ENCODE measurements at regions not wholly inside any gene's neighbourhood (a gene's known extent, or its start where the extent isn't known, plus 50 kb on each side); places are given as distances from the start of the nearest gene placed in this dataset.
"Not testable (repeated sequence)": the region's sequence is repeated elsewhere in the genome, so short reads cannot be mapped to it uniquely, and the experiment has no call there.

GRCh38 chr11:34812905-34813576, 103.1 kb downstream of the APIP start:
- no peak overlapping the region for H3K27ac Mint-ChIP-seq
- peaks cover 9% of the 10 kb centered on the region for H3K27me3 Mint-ChIP-seq (ENCODE audit: low read depth)
- ATAC-seq (no peak), DNase-seq (no peak)
- POLR2A ChIA-PET: no interaction called here
- no peaks in the 10 kb centered on the region for H3K36me3 Mint-ChIP-seq (ENCODE audit: low read depth)
- H3K4me3 Mint-ChIP-seq: no peak overlapping the region
- CTCF ChIA-PET: no interaction called here
- H3K9me3 Mint-ChIP-seq (ENCODE audit: insufficient read depth): peaks cover 9% of the 10 kb centered on the region
- H3K4me1 Mint-ChIP-seq (ENCODE audit: low read depth): peaks cover 2% of the 10 kb centered on the region

GRCh38 chr11:34811858-34812257, 104.3 kb downstream of the APIP start:
- peaks cover 2% of the 10 kb centered on the region for H3K4me1 Mint-ChIP-seq (ENCODE audit: low read depth)
- H3K9me3 Mint-ChIP-seq (ENCODE audit: insufficient read depth): peaks cover 9% of the 10 kb centered on the region
- H3K4me3 Mint-ChIP-seq: no peak overlapping the region
- peaks cover 10% of the 10 kb centered on the region for H3K27me3 Mint-ChIP-seq (ENCODE audit: low read depth)
- DNase-seq (no peak), ATAC-seq (no peak)
- POLR2A ChIA-PET: no interaction called here
- H3K27ac Mint-ChIP-seq: no peak overlapping the region
- H3K36me3 Mint-ChIP-seq (ENCODE audit: low read depth): no peaks in the 10 kb centered on the region
- CTCF ChIA-PET: no interaction called here

- CTCF ChIA-PET: no interaction called here
- Mint-ChIP-seq H3K4me3 (no peak overlapping the region), H3K4me1 (ENCODE audit: low read depth) (peaks cover 2% of the 10 kb centered on the region), H3K27ac (no peak overlapping the region), H3K27me3 (ENCODE audit: low read depth) (peaks cover 10% of the 10 kb centered on the region), H3K36me3 (ENCODE audit: low read depth) (no peaks in the 10 kb centered on the region), H3K9me3 (ENCODE audit: insufficient read depth) (peaks cover 9% of the 10 kb centered on the region)
- ATAC-seq (no peak), DNase-seq (no peak)
- POLR2A ChIA-PET: no interaction called here
Measured at GRCh38 chr11:34810107-34810562, 106.0 kb downstream of the APIP start.

GRCh38 chr11:34809191-34810106, 106.7 kb downstream of the APIP start:
- H3K4me1 Mint-ChIP-seq (ENCODE audit: low read depth): peaks cover 2% of the 10 kb centered on the region
- POLR2A ChIA-PET: no interaction called here
- peaks cover 11% of the 10 kb centered on the region for H3K27me3 Mint-ChIP-seq (ENCODE audit: low read depth)
- no peak overlapping the region for H3K27ac Mint-ChIP-seq
- CTCF ChIA-PET: interaction anchor here (1.1 kb wide), 1 partner anchor 11 kb away, joined by 3 read pairs; no protein-coding TSS in a partner anchor
- ATAC-seq (no peak), DNase-seq (no peak)
- no peaks in the 10 kb centered on the region for H3K36me3 Mint-ChIP-seq (ENCODE audit: low read depth)
- H3K4me3 Mint-ChIP-seq: no peak overlapping the region
- H3K9me3 Mint-ChIP-seq (ENCODE audit: insufficient read depth): peaks cover 9% of the 10 kb centered on the region

- H3K27me3 Mint-ChIP-seq (ENCODE audit: low read depth): peaks cover 25% of the 10 kb centered on the region
- POLR2A ChIA-PET: no interaction called here
- no peak for ATAC-seq
Measured at GRCh38 chr11:34806875-34807274, 109.3 kb downstream of the APIP start.

GRCh38 chr11:34805937-34806336, 110.2 kb downstream of the APIP start:
- no peak for DNase-seq
- Mint-ChIP-seq H3K27ac (no peak overlapping the region), H3K4me1 (ENCODE audit: low read depth) (peaks cover 2% of the 10 kb centered on the region), H3K4me3 (no peak overlapping the region), H3K9me3 (ENCODE audit: insufficient read depth) (no peaks in the 10 kb centered on the region), H3K27me3 (ENCODE audit: low read depth) (peaks cover 27% of the 10 kb centered on the region), H3K36me3 (ENCODE audit: low read depth) (no peaks in the 10 kb centered on the region)
- no peak for ATAC-seq
- CTCF ChIA-PET: interaction anchor here (1.0 kb wide), 1 partner anchor 34 kb away, joined by 3 read pairs; no protein-coding TSS in a partner anchor
- POLR2A ChIA-PET: no interaction called here

More at GRCh38 chr11:34806875-34807274, 109.3 kb downstream of the APIP start:
- H3K27ac Mint-ChIP-seq: no peak overlapping the region
- CTCF ChIA-PET: interaction anchor here (1.0 kb wide), 1 partner anchor 33 kb away, joined by 3 read pairs; no protein-coding TSS in a partner anchor
- no peaks in the 10 kb centered on the region for H3K36me3 Mint-ChIP-seq (ENCODE audit: low read depth)
- H3K4me3 Mint-ChIP-seq: no peak overlapping the region
- peaks cover 2% of the 10 kb centered on the region for H3K4me1 Mint-ChIP-seq (ENCODE audit: low read depth)
- no peak for DNase-seq
- H3K9me3 Mint-ChIP-seq (ENCODE audit: insufficient read depth): no peaks in the 10 kb centered on the region

GRCh38 chr11:34799848-34800247, 116.3 kb downstream of the APIP start:
- H3K27ac Mint-ChIP-seq: no peak overlapping the region
- ChIA-PET CTCF (no interaction called here), POLR2A (no interaction called here)
- H3K9me3 Mint-ChIP-seq (ENCODE audit: insufficient read depth): no peaks in the 10 kb centered on the region
- DNase-seq (no peak), ATAC-seq (no peak)
- no peaks in the 10 kb centered on the region for H3K36me3 Mint-ChIP-seq (ENCODE audit: low read depth)
- H3K4me1 Mint-ChIP-seq (ENCODE audit: low read depth): no peaks in the 10 kb centered on the region
- peaks cover 24% of the 10 kb centered on the region for H3K27me3 Mint-ChIP-seq (ENCODE audit: low read depth)
- H3K4me3 Mint-ChIP-seq: no peak overlapping the region

- H3K27ac Mint-ChIP-seq: no peak overlapping the region
- H3K9me3 Mint-ChIP-seq (ENCODE audit: insufficient read depth): no peaks in the 10 kb centered on the region
- CTCF ChIA-PET: interaction anchor here (1.2 kb wide), 1 partner anchor 10 kb away, joined by 3 read pairs; no protein-coding TSS in a partner anchor
- H3K4me3 Mint-ChIP-seq: no peak overlapping the region
- no peaks in the 10 kb centered on the region for H3K36me3 Mint-ChIP-seq (ENCODE audit: low read depth)
- DNase-seq (no peak), ATAC-seq (no peak)
- H3K27me3 Mint-ChIP-seq (ENCODE audit: low read depth): peaks cover 18% of the 10 kb centered on the region
- H3K4me1 Mint-ChIP-seq (ENCODE audit: low read depth): no peaks in the 10 kb centered on the region
- POLR2A ChIA-PET: no interaction called here
Measured at GRCh38 chr11:34798985-34799384, 117.2 kb downstream of the APIP start.

- DNase-seq; H3K36me3 Mint-ChIP-seq (ENCODE audit: low read depth); CTCF ChIA-PET; H3K27ac Mint-ChIP-seq; H3K4me3 Mint-ChIP-seq; H3K4me1 Mint-ChIP-seq (ENCODE audit: low read depth); H3K9me3 Mint-ChIP-seq (ENCODE audit: insufficient read depth); POLR2A ChIA-PET; H3K27me3 Mint-ChIP-seq (ENCODE audit: low read depth); ATAC-seq: not testable (repeated sequence)
Measured at GRCh38 chr11:34797497-34797896, 118.7 kb downstream of the APIP start.

GRCh38 chr11:34795641-34796040, 120.5 kb downstream of the APIP start:
- peaks cover 5% of the 10 kb centered on the region for H3K27me3 Mint-ChIP-seq (ENCODE audit: low read depth)
- DNase-seq (no peak), ATAC-seq (no peak)
- peaks cover 2% of the 10 kb centered on the region for H3K4me1 Mint-ChIP-seq (ENCODE audit: low read depth)
- no peak overlapping the region for H3K4me3 Mint-ChIP-seq
- H3K36me3 Mint-ChIP-seq (ENCODE audit: low read depth): no peaks in the 10 kb centered on the region
- CTCF ChIA-PET: no interaction called here
- H3K27ac Mint-ChIP-seq: no peak overlapping the region
- no peaks in the 10 kb centered on the region for H3K9me3 Mint-ChIP-seq (ENCODE audit: insufficient read depth)
- POLR2A ChIA-PET: no interaction called here

- DNase-seq (no peak), ATAC-seq (no peak)
- CTCF ChIA-PET: no interaction called here
- POLR2A ChIA-PET: no interaction called here
- no peak overlapping the region for H3K27ac Mint-ChIP-seq
- no peaks in the 10 kb centered on the region for H3K36me3 Mint-ChIP-seq (ENCODE audit: low read depth)
- no peaks in the 10 kb centered on the region for H3K9me3 Mint-ChIP-seq (ENCODE audit: insufficient read depth)
- peaks cover 2% of the 10 kb centered on the region for H3K4me1 Mint-ChIP-seq (ENCODE audit: low read depth)
- peaks cover 3% of the 10 kb centered on the region for H3K27me3 Mint-ChIP-seq (ENCODE audit: low read depth)
- H3K4me3 Mint-ChIP-seq: no peak overlapping the region
Measured at GRCh38 chr11:34794696-34795095, 121.5 kb downstream of the APIP start.

GRCh38 chr11:34793666-34794065, 122.5 kb downstream of the APIP start:
- no peaks in the 10 kb centered on the region for H3K9me3 Mint-ChIP-seq (ENCODE audit: insufficient read depth)
- no peak overlapping the region for H3K27ac Mint-ChIP-seq
- POLR2A ChIA-PET: no interaction called here
- ATAC-seq (no peak), DNase-seq (no peak)
- H3K36me3 Mint-ChIP-seq (ENCODE audit: low read depth): no peaks in the 10 kb centered on the region
- H3K27me3 Mint-ChIP-seq (ENCODE audit: low read depth): peaks cover 3% of the 10 kb centered on the region
- H3K4me1 Mint-ChIP-seq (ENCODE audit: low read depth): peaks cover 2% of the 10 kb centered on the region
- CTCF ChIA-PET: no interaction called here
- no peak overlapping the region for H3K4me3 Mint-ChIP-seq

All from activated CD8-positive, alpha-beta T cell treated with anti-CD3 and anti-CD28 coated beads, Interleukin-2, amount 10 ng/mL, durations not matched to agents 7 days and 5 days (primary cell).